Fibroblast of lung (primary cell): ENCODE measurements at regions not wholly inside any gene's neighbourhood (a gene's known extent, or its start where the extent isn't known, plus 50 kb on each side); places are given as distances from the start of the nearest gene placed in this dataset.
A peak's percentile ranks its signal among the peaks of the same experiment; 100 is the strongest.

Experiments
- DNase-seq, 2 donors: peaks; one replicate each; pipeline versions ENCODE4 v3.0.0 to v3.0.0-alpha.2; 2010; ENCODE audit warnings: low read depth in 2 of 2
- H2AFZ ChIP-seq: 2 replicates; pipeline ENCODE4 v1.5.1; 2012; ENCODE audit warnings: low read length, control low read depth, inconsistent platforms
- H3K27ac ChIP-seq: 2 replicates; pipeline ENCODE4 v1.5.1; 2011; ENCODE audit warnings: low read length, control low read depth; ENCODE audit not compliant: insufficient read depth
- H3K27me3 ChIP-seq: 2 replicates; pipeline ENCODE4 v1.5.1; 2011; ENCODE audit warnings: mild to moderate bottlenecking, low read length; ENCODE audit not compliant: control insufficient read depth, insufficient read depth
- H3K36me3 ChIP-seq: 2 replicates; pipeline ENCODE4 v1.5.1; 2011; ENCODE audit warnings: low read length; ENCODE audit not compliant: control insufficient read depth, insufficient read depth
- H3K4me1 ChIP-seq: 2 replicates; pipeline ENCODE4 v1.5.1; 2011; ENCODE audit warnings: low read length; ENCODE audit not compliant: control insufficient read depth, insufficient read depth; ENCODE audit errors: extremely low read depth
- H3K4me2 ChIP-seq: 2 replicates; pipeline ENCODE4 v1.5.1; 2011; ENCODE audit warnings: low read length, control low read depth; ENCODE audit not compliant: insufficient read depth; ENCODE audit errors: extremely low read depth
- H3K4me3 ChIP-seq, 4 experiments: fragments of 200-600 bp in 1 of 4; sonication (generic) in 1 of 4; replicated peaks in 1 of 4; 2 replicates each; pipeline ENCODE4 v1.5.1; 2011 to 2016; ENCODE audit warnings: low read length in 4 of 4, low read depth in 3 of 4, mild to moderate bottlenecking in 3 of 4, control low read depth in 2 of 4, inconsistent platforms in 1 of 4, mixed read lengths in 1 of 4; ENCODE audit not compliant: insufficient read depth in 1 of 4; ENCODE audit errors: control extremely low read depth in 1 of 4
- H3K79me2 ChIP-seq: 2 replicates; pipeline ENCODE4 v1.5.1; 2012; ENCODE audit warnings: mild to moderate bottlenecking, low read length, inconsistent platforms; ENCODE audit not compliant: control insufficient read depth, insufficient read depth
- H3K9ac ChIP-seq: 2 replicates; pipeline ENCODE4 v1.5.1; 2011; ENCODE audit warnings: mild to moderate bottlenecking, low read length, control low read depth; ENCODE audit not compliant: insufficient read depth
- H3K9me3 ChIP-seq: 2 replicates; pipeline ENCODE4 v1.5.1; 2012; ENCODE audit warnings: low read depth, low read length; ENCODE audit not compliant: control insufficient read depth, insufficient read depth
- H4K20me1 ChIP-seq: 2 replicates; pipeline ENCODE4 v1.5.1; 2011; ENCODE audit warnings: low read length; ENCODE audit not compliant: control insufficient read depth, insufficient read depth; ENCODE audit errors: extremely low read depth
- EZH2 ChIP-seq: IDR thresholded peaks from 2 replicates; pipeline ENCODE4 v1.5.1; 2012; ENCODE audit warnings: low read length, control low read depth, mild to moderate bottlenecking; ENCODE audit errors: missing control alignments
- TF ChIP-seq, protein P1 (sequence below), 2 donors: IDR thresholded peaks in 1 of 2; conservative IDR thresholded peaks in 1 of 2; 1 replicate in 1 of 2; 2 replicates in 1 of 2; pipeline ENCODE4 v1.5.1; 2011 to 2012; ENCODE audit warnings: low read length in 2 of 2, control low read depth in 1 of 2, inconsistent platforms in 1 of 2, low read depth in 1 of 2, mild to moderate bottlenecking in 1 of 2

DNA sequence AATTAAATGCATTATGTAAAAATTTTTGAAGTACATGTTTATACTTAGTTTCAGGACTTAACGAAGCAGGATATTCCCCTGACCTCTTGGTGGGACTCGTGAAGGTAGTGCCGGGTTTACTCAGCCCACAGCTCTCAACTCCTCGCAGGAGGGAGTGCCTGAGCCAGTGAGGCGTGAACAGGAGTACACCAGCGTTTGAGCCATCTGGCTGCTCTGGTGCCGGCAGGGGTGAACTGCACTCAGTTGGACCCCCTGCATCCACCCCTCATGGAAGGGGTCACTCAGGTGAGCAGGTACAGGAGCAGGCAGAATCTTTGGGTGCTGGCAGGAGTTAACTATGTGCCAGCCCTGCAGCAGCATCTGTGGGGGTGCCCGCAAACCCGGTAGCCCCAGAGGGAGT, 625.1 kb upstream of the PCDH15 start:
- Histone ChIP-seq H3K4me3 (no peak overlapping the region), H3K4me1 (no peaks in the 10 kb centered on the region), H3K9me3 (no peaks in the 10 kb centered on the region), H3K27me3 (no peaks in the 10 kb centered on the region), H3K9ac (no peak overlapping the region), H4K20me1 (no peaks in the 10 kb centered on the region), H3K27ac (no peak overlapping the region), H3K36me3 (no peaks in the 10 kb centered on the region), H3K4me2 (no peak overlapping the region), H2AFZ (no peak overlapping the region), H3K79me2 (no peaks in the 10 kb centered on the region)
- TF ChIP-seq, protein P1, sequence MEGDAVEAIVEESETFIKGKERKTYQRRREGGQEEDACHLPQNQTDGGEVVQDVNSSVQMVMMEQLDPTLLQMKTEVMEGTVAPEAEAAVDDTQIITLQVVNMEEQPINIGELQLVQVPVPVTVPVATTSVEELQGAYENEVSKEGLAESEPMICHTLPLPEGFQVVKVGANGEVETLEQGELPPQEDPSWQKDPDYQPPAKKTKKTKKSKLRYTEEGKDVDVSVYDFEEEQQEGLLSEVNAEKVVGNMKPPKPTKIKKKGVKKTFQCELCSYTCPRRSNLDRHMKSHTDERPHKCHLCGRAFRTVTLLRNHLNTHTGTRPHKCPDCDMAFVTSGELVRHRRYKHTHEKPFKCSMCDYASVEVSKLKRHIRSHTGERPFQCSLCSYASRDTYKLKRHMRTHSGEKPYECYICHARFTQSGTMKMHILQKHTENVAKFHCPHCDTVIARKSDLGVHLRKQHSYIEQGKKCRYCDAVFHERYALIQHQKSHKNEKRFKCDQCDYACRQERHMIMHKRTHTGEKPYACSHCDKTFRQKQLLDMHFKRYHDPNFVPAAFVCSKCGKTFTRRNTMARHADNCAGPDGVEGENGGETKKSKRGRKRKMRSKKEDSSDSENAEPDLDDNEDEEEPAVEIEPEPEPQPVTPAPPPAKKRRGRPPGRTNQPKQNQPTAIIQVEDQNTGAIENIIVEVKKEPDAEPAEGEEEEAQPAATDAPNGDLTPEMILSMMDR (conservative IDR thresholded peaks at IDR 0.05 in 1 of 2, IDR thresholded peaks at IDR 0.05 in 1 of 2; ENCODE audit: low read depth in 1 of 2, low read length in 2 of 2), result no peak
- no peak for TF ChIP-seq EZH2
- DNase-seq, result no peak

DNA sequence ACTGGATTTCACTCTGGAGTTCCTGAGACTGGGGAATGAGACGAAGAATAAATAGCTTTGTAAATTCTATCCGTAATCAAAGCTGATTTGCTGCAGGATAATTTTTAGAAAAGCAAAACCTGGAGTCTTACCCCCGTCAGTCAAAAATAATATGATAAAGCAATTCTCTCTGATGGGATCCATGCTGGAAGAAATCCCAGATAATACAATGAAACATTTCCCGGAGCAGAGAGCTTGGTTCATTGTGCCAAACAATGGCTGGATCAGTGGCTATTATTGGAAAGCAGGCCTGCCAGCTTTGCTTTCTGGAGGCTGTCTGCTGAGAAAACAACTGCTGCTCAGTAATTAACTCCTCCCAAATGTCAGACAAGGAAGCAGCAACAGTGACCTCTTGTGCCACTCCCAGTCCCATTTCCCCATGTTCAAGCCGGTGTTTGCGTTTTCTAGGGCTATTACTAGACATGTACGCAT, 609.4 kb upstream of the PCDH15 start:
- Histone ChIP-seq H3K9ac (no peak overlapping the region), H3K27ac (no peak overlapping the region), H3K4me3 (no peak overlapping the region), H3K79me2 (no peaks in the 10 kb centered on the region), H3K9me3 (no peaks in the 10 kb centered on the region), H3K36me3 (no peaks in the 10 kb centered on the region), H3K27me3 (no peaks in the 10 kb centered on the region), H2AFZ (no peak overlapping the region), H3K4me1 (no peaks in the 10 kb centered on the region), H4K20me1 (no peaks in the 10 kb centered on the region), H3K4me2 (no peak overlapping the region)
- TF ChIP-seq, protein P1 (conservative IDR thresholded peaks at IDR 0.05 in 1 of 2, IDR thresholded peaks at IDR 0.05 in 1 of 2; ENCODE audit: low read depth in 1 of 2, low read length in 2 of 2), result no peak
- TF ChIP-seq EZH2, result no peak
- DNase-seq, result peak; percentile 8 to 15

DNA sequence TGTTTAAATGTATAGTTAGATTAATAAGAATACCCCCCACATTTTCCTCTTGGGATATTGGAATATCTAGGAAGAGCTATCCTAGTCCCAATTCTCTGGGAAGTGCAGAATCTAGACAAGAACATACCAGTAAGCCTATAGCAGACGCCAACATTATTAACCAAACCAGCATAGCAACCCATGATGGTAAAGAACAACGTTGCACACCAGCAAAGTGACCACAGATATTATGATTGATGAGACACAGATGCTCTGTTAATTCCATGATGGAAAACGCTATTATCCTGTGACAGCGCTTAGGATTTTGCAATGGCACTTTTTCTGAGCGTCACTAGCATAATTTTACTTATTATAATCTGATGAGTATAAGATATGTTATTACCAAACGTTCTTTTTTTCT, 603.1 kb upstream of the PCDH15 start:
- no peak overlapping the region for H3K27ac ChIP-seq
- DNase-seq, result no peak
- no peaks in the 10 kb centered on the region for H3K27me3 ChIP-seq
- TF ChIP-seq, protein P1 (conservative IDR thresholded peaks at IDR 0.05 in 1 of 2, IDR thresholded peaks at IDR 0.05 in 1 of 2; ENCODE audit: low read depth in 1 of 2, low read length in 2 of 2), result no peak
- no peak for TF ChIP-seq EZH2
- H4K20me1 ChIP-seq, result no peaks in the 10 kb centered on the region
- no peaks in the 10 kb centered on the region for H3K9me3 ChIP-seq
- H3K4me3 ChIP-seq, result no peak overlapping the region
- no peaks in the 10 kb centered on the region for H3K36me3 ChIP-seq
- no peak overlapping the region for H3K9ac ChIP-seq
- no peaks in the 10 kb centered on the region for H3K4me1 ChIP-seq
- H3K79me2 ChIP-seq, result no peaks in the 10 kb centered on the region
- H3K4me2 ChIP-seq, result no peak overlapping the region
- no peak overlapping the region for H2AFZ ChIP-seq
